GM18511 (cell line): ENCODE measurements at regions not wholly inside any gene's neighbourhood (a gene's known extent, or its start where the extent isn't known, plus 50 kb on each side); places are given as distances from the start of the nearest gene placed in this dataset.

Experiments used
- ATAC-seq: cut with Tn5 transposase; IDR thresholded peaks from one replicate; pipeline ENCODE4 v1.9.1; 2021; ENCODE audit warnings: mild to moderate bottlenecking, moderate library complexity; ENCODE audit not compliant: unreplicated experiment

- no peak for ATAC-seq
Observed at GRCh38 chr13:80237646-80238045, 103.3 kb downstream of the SPRY2 start.

- peak; percentile 23 for ATAC-seq
Observed at GRCh38 chr13:80235967-80236302, 105.0 kb downstream of the SPRY2 start.

- peak; percentile 85 for ATAC-seq
Observed at GRCh38 chr13:80235166-80235966, 105.6 kb downstream of the SPRY2 start.

DNA sequence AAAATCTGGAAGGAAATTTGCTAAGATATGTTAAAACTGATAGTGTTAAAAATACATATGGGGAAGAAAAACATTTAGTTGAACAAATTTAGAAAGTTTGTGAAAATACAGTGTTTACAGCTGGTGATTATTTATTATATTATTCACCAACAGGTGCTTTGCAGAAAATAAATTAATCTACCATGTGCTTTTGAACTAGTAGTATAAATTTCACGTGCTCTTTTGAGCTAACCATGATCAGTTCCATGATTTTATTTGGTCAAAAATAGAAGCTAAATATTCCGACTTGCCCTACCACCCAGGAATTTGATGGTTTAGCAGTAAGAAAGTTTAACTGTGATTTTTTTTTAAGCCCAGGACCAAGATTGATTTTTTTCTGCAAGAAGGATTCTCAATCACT is 113.3 kb downstream of the SPRY2 start:
- no peak for ATAC-seq

DNA sequence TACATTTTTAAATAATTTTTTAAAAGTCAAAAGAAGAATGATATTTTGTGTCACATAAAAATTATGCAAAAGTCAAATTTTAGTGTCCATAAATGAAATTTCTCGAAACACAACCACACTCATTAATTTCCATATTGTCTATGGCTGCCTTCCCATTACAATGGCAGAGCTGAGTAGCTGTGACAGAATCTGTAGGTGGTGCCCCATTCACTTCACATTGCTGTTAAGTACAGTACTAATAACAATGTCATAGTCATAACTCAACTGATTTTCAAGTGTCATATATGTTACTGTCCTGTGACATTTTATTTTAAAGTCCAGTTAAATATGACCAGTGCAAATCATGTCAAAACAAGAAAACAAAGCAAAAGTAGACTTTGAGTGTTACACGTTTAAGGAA is 114.3 kb downstream of the SPRY2 start:
- ATAC-seq: no peak

DNA sequence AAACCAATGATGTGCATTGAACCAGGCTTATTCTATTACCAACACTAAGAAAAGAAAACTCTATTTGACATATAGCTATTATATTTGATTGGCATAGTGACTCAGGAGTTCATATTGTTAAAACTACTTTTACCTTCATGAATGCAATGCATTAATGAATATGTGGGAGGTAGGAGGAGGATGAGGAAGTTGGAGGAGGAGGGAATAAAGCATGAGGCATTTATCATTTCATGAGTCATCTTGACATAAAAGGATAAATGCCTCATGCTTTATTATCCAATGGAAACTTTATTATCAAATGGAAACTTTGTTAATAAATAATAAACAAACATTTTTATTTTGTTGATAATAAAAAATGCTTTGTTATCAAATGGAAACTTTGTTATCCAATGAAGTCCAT is 116.5 kb downstream of the SPRY2 start:
- no peak for ATAC-seq

GRCh38 chr13:80217614-80218456 is 123.1 kb downstream of the SPRY2 start:
- ATAC-seq: no peak

GRCh38 chr13:80215368-80215767 is 125.6 kb downstream of the SPRY2 start:
- ATAC-seq: no peak

GRCh38 chr13:80214521-80214991 is 126.4 kb downstream of the SPRY2 start:
- ATAC-seq: no peak

DNA sequence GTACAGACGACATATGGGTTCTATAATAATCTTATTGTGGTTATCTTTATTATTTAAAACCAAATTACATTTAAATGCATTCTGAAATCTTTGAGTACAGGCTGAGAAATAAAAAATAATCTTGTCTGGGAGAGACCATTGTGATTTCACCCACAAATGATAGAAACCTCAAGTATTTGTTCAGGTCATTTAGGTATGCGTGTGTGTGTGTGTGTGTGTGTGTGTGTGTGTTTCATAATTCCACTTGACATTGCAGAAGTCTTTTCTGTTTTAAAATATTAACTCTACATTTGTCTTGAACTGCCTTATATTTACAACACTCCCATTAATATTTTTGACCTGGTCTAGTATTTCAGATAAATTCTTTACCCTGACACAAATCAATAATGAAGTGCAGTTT is 126.9 kb downstream of the SPRY2 start:
- no peak for ATAC-seq

- no peak for ATAC-seq
Observed at GRCh38 chr13:80213201-80213600, 127.7 kb downstream of the SPRY2 start.

DNA sequence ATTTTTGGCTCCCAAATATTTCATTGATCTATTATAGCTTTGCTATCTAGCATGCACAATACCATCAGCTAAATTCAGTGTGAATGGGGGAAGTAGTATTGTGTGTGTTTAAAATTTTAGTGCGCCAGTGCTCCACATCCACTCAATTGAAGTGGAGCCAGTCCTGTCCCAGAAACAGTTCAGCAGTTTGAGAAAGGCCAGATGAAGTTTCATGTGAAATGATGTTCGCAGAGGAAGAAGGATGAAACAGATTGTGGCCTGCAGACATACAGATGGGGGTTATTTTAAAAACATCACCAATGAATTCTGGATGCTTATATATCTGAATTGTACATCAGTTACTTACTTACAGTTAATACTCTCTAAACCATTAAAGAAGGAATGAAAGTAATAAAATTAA is 129.4 kb downstream of the SPRY2 start:
- no peak for ATAC-seq

DNA sequence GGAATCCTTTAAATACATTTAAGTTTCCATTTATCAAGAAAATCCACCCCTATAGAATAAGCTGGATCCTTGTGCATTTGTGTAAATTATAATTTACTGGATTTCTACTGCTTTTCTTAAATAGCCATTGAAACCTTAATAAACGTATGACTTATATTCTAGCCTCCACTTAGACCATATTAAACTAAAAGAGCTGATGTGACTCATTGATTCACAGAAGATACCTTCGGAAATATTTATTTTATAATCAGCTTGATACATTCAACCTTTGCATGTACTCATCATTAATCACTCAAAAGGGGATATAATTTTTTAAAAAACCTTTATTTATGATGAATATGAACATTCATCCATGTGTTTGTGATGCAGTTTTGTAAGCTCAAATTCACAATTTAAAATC is 136.3 kb downstream of the SPRY2 start:
- ATAC-seq: no peak

DNA sequence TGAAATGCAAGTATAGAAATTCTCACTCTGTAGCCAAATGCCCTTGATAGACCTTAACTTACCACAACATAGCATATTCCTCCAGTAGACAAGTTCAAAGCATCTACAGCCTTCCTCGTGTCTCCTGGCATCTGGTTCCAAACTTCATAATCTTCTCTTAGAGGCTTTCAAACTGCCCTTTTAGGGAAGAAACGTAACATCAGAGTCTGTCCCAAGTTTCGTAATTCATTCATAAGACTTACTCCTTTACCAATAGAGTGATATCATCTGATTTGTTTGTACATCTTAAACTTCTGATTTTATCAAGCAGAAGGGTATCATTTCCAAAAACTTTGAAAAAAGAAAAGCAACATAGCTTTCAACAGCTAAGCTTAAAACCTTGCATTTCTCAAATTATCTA is 137.4 kb downstream of the SPRY2 start:
- ATAC-seq: no peak

GRCh38 chr13:80201694-80202468 is 139.0 kb downstream of the SPRY2 start:
- no peak for ATAC-seq

DNA sequence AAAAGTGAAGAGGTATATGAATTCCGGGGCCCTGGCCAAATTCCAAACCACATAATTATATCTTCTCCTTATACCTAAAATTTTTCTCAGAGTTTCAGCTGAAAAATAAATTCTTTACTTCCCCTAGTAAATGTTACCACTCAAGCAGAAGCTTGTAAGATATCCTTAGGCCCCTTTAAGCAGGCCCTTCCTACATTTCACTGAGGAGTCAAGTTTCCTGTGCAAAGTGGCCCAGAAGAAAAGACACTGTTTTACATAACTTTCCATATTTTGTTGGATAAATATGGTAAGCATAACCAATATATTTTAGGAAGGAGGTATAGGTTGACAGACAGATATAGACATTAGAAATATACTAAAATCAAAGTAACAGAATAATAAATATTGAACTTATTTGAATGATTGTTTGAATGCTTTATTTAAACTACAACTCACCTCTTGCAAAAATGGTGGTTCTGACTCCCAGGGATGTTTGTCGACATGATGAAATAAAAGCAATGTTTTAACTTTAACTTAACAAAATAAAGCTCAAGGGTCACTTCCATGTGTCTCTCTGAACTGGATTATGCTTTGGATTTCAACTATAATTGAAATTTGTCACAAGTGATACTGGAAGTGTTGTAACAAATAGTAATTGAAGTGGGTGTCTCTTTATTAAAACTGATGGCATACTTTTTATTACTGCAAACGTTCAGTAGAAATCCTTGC is 141.2 kb downstream of the SPRY2 start:
- no peak for ATAC-seq

- no peak for ATAC-seq
Observed at GRCh38 chr13:80199067-80199466, 141.9 kb downstream of the SPRY2 start.

GRCh38 chr13:80196756-80197155 is 144.2 kb downstream of the SPRY2 start:
- ATAC-seq: no peak

DNA sequence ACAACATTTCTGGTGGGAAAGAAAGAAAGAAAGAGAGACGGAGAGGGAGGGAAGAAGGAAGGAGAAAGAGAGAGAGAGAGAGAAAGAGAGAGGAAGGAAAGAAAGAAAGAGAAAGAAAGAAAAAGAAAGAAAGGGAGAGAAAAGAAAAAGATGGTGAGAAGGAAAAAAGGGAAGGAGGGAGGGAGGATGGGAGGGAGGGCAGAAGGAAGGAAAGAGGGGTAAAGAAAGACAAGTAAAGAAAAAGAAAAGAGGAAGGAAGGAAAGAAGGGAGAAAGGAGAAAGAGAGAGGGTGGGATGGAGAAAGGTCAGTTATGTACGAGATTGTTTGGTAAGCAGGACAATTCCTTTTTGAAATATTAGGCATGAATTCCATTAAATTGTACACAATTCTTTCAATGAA is 145.3 kb downstream of the SPRY2 start:
- no peak for ATAC-seq

- no peak for ATAC-seq
Observed at GRCh38 chr13:80189889-80190597, 150.9 kb downstream of the SPRY2 start.
